GM21529 (cell line): ENCODE measurements at regions not wholly inside any gene's neighbourhood (a gene's known extent, or its start where the extent isn't known, plus 50 kb on each side); places are given as distances from the start of the nearest gene placed in this dataset.
"Not testable (repeated sequence)": the region's sequence is repeated elsewhere in the genome, so short reads cannot be mapped to it uniquely, and the experiment has no call there.

Source experiments
- ATAC-seq: cut with Tn5 transposase; IDR thresholded peaks from one replicate; pipeline ENCODE4 v1.9.1; 2021; ENCODE audit not compliant: unreplicated experiment

DNA sequence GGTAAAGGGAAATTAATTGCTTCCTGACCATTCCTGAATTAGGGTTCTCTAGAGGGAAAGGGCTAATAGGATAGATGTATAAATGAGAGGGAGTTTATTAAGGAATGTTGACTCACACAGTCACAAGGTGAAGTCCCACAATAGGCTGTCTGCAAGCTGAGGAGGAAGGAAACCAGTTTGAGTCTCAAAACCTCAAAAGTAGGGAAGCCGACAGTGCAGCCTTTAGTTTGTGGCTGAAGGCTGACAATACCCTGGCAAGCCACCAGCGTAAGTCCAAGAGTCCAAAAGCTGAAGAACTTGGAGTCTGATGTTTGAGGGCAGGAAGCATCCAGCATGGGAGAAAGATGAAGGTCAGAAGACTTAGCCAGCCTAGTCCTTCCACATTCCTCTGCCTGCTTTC, 1340.8 kb downstream of the RPIA start:
- not testable (repeated sequence) for ATAC-seq

DNA sequence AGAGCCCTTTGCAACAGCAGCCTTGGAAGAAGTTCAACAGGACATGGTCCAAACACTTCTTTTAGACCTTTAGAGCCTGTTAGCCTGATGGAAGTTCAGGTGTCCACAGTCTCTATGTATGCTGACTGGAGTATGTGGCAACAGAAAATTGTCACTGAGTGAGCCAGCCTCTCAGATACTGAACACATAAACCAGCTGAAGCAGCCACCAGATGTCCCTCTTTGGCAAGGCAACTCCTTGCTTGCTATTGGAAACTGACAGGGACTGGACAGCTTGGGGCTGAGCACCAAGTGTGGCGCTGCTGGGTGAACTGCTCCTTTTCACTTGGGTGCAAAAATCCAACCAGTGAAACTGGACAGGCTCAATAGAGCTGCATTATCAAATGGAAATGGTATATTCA, 1344.9 kb downstream of the RPIA start:
- not testable (repeated sequence) for ATAC-seq

DNA sequence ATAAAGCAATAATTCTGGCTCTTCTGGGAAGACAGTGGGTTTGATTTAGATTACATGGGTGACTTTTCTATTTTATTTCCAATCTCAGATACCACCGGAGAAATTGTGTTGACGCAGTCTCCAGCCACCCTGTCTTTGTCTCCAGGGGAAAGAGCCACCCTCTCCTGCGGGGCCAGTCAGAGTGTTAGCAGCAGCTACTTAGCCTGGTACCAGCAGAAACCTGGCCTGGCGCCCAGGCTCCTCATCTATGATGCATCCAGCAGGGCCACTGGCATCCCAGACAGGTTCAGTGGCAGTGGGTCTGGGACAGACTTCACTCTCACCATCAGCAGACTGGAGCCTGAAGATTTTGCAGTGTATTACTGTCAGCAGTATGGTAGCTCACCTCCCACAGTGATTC, 1347.6 kb downstream of the RPIA start:
- ATAC-seq = not testable (repeated sequence)

DNA sequence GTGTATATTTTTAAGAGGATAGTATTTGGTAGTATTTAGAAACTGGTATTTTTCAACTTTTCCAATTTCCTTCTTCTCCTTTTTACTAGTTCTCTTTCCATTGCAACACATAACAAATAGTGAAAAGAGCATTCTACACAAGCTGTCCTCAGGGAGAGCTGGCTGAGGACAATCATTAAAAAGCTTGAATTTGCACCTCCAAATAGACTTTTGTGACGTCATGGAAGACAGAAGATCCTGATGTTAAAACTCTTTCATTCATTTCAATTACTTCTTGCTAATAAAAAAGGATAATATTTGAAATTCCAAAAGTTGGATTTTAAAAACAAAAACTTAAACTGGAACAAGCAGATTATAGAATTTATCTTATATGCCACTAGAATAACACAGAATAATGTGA, 1356.3 kb downstream of the RPIA start:
- ATAC-seq = not testable (repeated sequence)

DNA sequence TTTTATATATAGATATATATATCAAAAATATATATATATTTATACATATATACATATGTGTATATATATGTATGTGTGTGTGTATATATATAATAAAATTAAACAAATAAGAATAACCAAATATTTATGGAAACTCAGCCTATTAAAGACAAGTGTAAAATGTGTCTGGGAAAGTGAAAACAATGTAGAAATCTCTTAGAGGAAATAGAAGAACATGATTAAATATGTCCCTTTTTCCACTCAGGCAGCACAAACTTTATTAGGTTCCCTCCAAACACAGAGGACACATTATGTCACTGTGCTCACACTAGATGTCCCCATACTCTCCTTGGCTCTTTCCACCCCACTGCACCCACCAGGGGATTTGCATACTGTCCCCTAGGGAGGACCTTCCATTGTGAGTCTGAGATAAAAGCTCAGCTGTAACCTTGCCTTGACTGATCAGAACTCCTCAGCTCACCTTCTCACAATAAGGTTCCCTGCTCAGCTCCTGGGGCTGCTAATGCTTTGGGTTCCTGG, 1360.7 kb downstream of the RPIA start:
- not testable (repeated sequence) for ATAC-seq

DNA sequence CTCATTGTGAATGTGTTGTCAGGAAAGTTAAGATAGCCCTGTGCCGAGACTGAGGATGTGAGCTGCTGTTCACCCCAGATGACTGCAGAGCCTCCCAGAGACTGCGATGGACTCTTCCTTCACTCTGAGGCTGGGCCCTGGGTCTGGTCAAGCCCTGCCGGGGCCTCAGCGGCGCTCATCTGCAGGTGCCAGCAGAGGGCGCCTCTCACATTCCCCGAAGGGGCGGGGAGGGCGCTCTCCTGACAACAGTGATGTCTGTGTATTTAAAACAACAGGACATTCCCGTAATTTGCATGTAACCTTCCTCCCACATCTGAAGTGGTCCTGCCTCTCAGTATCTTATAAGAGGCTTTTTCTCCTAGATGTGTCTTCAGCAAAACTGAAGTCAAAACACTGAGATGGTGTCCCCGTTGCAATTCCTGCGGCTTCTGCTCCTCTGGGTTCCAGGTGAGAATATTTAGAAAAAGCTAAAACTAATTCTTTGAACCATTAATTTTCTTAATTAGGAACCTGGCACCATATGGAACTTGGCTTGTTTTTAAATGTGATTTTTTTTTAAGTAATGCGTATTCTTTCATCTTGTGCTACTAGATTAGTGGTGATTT, 1377.9 kb downstream of the RPIA start:
- no peak for ATAC-seq

DNA sequence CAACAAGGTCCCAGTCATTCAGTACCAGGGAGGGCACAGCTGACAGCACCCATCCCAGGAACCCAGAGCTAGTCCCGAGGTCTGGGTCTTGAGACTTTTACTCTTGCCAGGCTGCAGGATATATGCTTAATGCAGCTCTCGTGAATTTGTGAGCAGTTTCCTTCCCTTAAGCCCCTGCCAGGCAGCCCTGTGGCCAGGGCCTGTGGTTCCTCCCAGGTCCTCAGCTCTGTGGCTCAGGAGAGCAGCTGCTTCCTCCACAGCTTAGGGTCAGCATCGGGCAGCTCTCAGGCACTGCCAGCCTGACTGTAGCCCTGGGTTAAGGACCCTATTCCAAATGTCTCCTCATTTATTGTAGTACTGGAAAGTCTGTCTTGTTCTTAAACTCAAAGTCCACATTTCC, 1384.8 kb downstream of the RPIA start:
- ATAC-seq = no peak

DNA sequence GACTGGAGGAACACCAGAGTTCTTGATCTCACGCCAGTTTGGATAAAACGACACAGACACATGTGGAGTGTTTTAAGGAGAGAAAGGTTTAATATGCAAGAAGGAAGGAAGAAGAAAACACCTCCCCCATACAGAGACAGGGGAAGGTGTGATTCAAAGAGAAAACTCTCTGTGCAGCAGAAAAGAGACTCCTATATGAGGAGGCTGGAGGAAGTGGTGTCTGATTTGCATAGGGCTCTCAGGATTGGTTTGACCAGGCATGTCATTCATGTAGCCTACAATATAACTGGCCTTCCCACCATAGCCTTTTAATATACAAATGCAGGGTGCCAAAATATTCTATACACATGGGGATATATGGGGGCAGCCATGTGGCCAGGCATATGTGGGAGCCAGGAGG, 1386.5 kb downstream of the RPIA start:
- no peak for ATAC-seq

DNA sequence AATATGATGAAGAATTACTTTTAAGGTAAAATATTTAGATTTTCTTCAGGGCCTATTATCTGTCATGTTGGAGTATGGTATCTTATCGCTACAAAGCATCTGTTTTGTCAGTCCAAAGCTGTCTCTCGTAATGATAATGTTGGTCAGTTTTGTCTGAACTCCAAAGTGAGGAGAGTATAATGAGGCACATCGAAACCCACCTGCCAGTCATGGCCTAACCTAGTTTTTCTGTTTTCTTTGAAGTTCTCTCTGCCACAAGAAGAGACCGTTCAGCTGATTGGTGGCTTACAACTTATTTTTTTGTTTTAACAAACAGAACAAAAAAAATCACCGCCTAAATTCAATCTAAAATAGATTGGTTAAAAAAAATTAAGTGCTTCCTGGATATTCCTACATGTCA, 1387.9 kb downstream of the RPIA start:
- ATAC-seq = no peak

DNA sequence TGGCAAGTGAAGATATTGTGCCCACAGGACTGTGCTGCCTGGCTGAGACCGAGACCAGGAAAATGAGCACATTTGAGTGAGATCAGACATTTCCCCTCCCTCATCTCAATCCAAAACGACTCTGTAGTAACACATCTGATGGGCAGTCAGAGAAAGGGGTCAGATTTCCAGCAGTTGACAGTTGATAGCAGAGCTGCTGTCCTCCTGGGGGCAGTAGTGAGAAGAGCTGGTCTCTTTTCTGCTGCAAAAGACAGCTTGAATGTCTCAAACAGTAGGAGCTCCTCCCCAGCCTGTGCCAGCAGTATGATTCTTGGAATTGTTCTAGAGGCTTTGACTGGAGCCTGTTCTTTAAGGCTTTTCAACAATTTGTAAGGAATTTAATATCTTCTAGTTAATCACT, 1396.3 kb downstream of the RPIA start:
- ATAC-seq = not testable (repeated sequence)

DNA sequence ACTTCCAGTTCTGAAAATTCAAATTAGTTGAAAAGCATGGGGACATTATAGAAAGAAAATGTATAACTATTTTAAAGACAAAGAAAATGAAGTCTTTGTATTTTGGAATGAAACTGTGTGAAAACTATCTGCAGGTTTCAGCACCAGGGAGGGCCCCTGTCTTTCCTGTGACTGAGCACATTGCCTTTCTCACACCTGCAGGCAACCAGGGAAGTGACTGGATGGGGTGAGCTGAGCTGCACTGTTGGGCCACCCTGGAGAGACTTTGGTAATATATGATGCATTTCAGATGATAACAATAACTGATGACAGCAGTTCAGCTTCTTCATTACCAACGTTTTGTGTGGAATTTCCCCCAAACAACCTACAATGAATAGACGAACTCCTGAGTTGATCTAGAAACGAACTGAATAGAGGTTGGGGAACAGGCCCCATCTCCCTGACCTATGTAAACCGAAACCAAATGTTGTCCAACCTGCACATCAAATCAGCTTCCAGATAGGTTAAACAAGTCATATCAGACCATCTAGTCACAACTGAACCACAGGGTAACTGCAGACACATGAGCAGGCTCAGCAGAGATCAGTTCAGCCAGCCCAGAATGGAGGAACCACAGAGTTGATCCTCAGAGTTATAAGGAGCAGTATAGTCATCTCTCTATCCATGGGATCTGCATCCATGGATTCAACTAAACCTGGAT, 1402.2 kb downstream of the RPIA start:
- not testable (repeated sequence) for ATAC-seq

DNA sequence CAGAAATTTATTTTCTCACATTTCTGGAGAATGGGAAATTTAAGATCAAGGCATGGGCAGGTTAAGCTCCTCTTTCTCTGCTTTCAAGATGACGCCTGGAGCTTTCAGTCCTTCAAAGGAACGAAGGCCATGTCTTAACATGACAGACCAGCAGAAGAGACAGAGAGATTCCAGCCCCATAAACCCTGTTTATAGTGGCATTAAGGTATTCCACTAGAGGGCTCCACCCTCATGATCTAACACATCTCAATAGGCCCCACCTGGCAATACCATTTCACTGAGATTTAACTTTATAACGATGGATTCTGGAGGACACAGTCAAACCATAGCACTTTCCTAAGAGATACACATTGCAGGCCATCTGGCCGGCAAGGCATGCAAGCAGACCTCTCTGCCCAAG, 1406.1 kb downstream of the RPIA start:
- ATAC-seq = not testable (repeated sequence)

DNA sequence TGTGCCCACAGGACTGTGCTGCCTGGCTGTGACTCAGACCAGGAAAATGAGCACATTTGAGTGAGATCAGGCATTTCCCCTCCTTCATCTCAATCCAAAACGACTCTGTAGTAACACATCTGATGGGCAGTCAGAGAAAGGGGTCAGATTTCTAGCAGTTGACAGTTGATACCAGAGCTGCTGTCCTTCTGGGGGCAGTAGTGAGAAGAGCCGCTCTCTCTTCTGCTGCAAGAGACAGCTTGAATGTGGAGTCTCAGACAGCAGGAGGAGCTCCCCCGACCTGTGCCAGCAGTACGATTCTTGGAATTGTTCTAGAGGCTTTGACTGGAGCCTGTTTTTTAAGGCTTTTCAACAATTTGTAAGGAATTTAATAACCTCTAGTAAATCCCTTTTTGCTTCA, 1413.7 kb downstream of the RPIA start:
- not testable (repeated sequence) for ATAC-seq

DNA sequence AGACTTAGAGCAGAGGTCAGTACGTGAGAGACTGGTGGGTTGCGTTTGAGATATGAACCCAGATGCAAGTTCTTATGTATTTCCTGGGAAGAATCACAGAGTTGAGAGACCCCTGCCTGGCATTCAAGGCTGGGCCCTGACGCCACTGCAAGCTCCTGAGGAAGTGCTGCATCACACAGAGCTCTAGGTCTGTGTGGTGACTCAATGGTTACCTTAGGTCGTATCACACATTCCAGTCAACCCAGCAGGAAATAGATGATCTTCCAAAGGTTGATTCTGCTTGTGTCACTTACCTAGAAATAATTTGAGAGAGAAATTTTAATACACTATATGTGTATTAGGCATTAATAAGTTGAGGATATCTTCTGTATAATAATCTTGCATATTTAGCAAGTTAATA, 1431.9 kb downstream of the RPIA start:
- not testable (repeated sequence) for ATAC-seq

DNA sequence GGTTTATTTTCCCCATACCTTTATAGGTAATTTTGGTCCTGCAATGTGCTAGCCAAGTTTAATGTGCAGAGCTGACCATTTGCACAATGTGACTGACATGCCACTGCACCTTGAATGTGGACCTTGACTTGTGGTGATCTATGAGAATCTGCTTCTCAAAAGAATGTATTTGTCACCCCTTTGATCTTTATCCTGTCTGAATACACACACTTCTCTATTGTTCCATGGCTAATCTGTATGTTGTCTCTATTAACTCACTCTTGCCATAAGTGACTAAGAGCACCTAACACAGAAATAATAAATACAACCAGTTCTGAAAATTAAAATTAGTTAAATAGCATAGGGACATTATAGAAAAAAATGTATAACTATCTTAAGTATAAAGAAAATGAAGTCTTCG, 1447.6 kb downstream of the RPIA start:
- ATAC-seq = not testable (repeated sequence)

DNA sequence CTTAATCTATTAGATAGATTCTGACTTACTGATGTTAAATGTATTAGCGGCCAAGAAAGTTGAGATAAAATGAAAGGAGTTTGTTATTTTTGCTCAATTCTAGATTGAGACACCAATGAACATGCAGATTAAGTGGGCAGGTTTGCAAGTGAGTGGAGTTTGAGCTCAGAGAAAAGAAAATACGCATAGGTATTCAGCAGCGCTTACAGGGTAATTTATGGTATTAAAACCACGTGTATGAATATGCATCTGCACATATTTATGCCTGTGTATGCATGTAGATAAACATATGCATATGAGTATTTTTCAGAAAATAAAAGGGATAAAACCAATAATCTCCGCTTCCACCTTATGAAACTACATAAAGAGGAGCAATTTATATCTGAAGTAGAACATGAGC, 1450.1 kb downstream of the RPIA start:
- ATAC-seq = not testable (repeated sequence)

DNA sequence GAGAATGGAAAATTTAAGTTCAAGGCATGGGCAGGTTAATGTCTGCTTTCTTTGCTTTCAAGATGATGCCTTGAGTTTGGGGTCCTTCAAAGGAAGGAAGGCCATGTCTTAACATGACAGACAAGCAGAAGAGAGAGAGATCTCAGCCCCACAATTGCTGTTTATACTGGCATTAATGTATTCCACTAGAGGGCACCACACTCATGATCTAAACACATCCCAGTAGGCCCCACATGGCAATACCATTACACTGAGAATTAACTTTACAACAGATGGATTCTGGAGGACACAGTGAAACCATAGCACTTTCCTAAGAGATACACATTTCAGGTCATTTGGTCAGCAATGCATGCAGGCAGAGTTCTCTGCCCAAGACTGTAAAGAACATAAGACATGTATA, 1460.3 kb downstream of the RPIA start:
- ATAC-seq = not testable (repeated sequence)

DNA sequence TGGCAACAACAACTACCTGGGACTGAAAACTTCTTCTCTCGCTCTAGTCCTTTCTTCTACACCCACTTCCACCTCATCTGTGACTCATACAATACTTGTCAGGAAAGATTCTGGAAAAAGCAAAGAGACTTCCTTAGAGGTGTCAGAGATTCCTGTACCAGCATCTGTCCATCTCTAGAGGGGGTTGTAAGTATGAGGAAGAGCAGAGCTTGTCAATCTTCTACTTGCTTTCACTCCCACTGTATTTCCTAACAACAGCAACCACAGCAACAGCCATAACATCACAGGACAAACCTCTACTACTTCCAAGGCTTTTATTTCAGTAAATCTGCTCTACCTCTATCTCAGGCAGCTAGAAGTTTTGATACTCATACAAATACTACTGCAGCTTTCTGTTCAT, 1479.5 kb downstream of the RPIA start:
- ATAC-seq = not testable (repeated sequence)

DNA sequence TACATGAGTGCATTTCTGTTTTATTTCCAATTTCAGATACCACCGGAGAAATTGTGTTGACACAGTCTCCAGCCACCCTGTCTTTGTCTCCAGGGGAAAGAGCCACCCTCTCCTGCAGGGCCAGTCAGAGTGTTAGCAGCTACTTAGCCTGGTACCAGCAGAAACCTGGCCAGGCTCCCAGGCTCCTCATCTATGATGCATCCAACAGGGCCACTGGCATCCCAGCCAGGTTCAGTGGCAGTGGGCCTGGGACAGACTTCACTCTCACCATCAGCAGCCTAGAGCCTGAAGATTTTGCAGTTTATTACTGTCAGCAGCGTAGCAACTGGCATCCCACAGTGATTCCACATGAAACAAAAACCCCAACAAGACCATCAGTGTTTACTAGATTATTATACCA, 1481.6 kb downstream of the RPIA start:
- ATAC-seq = not testable (repeated sequence)

DNA sequence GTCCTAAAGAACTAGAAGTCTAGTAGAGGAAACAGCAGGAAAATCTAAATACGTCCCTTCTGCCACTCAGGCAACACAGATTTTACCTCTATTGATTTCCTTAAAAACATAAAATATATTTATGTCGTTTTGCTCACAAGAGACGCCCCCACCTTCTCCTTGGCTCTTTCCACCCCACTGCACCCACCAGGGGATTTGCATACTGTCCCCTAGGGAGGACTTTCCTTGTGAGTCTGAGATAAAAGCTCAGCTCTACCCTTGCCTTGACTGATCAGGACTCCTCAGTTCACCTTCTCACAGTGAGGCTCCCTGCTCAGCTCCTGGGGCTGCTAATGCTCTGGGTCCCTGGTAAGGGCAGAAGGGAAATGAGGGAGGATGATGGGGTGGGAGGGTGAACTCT, 1488.1 kb downstream of the RPIA start:
- not testable (repeated sequence) for ATAC-seq

DNA sequence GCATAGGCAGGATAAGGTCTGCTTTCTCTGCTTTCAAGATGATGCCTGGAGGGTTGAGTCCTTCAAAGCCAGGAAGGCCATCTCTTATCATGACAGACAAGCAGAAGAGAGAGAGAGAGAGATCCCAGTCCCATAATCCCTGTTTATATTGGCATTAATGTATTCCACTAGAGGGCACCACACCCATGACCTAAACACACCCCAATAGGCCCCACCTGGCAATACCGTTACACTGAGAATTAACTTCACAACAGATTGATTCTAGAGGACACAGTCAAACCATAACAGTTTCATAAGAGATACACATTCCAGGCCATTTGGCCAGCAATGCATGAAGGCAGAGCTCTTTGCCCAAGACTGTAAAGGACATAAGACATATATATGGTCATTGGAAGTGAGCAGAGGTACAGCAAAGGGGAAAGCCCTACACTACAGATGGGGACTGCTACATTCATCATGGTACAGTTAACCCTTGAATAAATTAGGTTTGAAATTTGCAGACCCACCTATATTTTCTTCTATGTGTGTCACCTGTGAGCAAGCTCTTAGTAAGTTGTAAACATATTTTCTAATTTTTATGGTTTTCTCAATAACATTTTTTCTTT, 1516.1 kb downstream of the RPIA start:
- no peak for ATAC-seq

DNA sequence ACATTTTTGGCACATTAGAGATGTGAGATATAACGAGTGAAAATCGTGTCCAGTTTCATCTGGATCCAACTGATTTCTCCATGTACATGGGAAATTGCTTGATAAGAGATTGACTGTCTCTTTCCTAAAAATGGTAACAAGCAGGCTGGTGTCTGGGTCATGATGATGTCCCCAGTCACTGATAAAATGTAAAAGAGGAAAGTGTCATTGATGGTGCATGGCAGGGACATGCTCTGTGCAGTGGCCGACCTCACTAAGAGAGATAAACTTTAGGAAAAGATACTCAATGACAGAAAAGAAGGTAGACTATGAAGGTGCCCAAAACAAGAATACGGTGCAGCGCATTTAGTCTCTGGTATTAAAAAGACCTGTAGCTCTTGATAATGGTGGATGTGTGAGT, 1517.5 kb downstream of the RPIA start:
- no peak for ATAC-seq
